Adrenal gland (tissue), 5 donors: ENCODE measurements at regions not wholly inside any gene's neighbourhood (a gene's known extent, or its start where the extent isn't known, plus 50 kb on each side); places are given as distances from the start of the nearest gene placed in this dataset.

ENCODE experiments used
- POLR2A ChIP-seq, 2 donors: fragments of 450-650 bp; IDR thresholded peaks; one replicate each; pipeline ENCODE4 v1.6.1; 2017; ENCODE audit warnings: antibody characterized with exemption in 2 of 2, mild to moderate bottlenecking in 2 of 2, moderate library complexity in 1 of 2
- TF ChIP-seq, protein P1 (sequence below), 6 experiments: fragments of 450-650 bp in 4 of 6; fragments of 200-600 bp in 2 of 6; sonication (generic) in 1 of 6; IDR thresholded peaks; 1 replicate in 5 of 6; 2 replicates in 1 of 6; pipeline versions ENCODE4 v1.5.1 to v1.8.0; 2016 to 2021; ENCODE audit warnings: antibody characterized with exemption in 6 of 6, mild to moderate bottlenecking in 2 of 6, moderate library complexity in 1 of 6
- donor health status: DM: no; HTN: no; CAD: no.

DNA sequence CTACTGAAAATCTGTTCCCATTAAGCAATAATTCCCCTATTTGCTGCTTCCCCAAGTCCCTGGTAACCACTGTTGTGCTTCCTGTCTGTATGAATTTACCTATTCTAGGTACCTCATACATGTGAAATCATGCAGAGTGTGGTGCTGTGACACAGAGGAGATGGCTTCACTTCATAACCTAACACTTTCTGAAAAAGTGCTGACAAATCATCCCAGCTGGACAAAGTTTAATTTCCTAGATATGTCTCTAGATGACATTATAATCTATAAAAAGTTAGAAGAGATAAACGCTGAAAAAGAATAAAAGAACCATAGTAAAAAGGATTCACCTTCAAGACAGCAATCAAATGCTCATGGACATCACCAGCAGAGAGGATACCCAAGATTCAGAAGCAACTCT lies 277.9 kb downstream of the SKIDA1 start:
- TF ChIP-seq, protein P1, sequence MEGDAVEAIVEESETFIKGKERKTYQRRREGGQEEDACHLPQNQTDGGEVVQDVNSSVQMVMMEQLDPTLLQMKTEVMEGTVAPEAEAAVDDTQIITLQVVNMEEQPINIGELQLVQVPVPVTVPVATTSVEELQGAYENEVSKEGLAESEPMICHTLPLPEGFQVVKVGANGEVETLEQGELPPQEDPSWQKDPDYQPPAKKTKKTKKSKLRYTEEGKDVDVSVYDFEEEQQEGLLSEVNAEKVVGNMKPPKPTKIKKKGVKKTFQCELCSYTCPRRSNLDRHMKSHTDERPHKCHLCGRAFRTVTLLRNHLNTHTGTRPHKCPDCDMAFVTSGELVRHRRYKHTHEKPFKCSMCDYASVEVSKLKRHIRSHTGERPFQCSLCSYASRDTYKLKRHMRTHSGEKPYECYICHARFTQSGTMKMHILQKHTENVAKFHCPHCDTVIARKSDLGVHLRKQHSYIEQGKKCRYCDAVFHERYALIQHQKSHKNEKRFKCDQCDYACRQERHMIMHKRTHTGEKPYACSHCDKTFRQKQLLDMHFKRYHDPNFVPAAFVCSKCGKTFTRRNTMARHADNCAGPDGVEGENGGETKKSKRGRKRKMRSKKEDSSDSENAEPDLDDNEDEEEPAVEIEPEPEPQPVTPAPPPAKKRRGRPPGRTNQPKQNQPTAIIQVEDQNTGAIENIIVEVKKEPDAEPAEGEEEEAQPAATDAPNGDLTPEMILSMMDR (IDR thresholded peaks at IDR 0.05), result no peak
- TF ChIP-seq POLR2A (IDR thresholded peaks at IDR 0.05), result no peak
